ENCODE measurements at regions not wholly inside any gene's neighbourhood (a gene's known extent, or its start where the extent isn't known, plus 50 kb on each side); places are given as distances from the start of the nearest gene placed in this dataset.

DNA sequence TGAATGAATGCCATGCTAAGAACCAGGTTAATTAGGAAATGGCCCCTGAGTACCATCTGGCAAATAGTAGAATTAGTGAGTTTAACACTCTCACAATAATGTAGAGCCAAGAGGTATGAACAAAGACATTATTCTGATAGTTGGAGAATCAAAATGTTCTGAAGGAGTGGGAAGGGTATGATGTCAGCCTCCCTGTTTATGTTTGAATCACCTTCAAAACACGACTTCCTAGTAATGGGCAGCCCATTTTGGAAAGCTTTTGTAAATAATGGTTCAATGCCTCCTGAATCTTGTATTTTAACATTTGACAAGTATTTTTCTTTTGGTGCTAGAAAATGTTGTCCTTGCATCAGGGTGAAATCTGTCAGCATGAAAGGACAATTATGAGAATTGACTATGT, 108.3 kb downstream of the DSEL start:
- TF ChIP-seq POLR2A (IDR thresholded peaks at IDR 0.05): no peak
- TF ChIP-seq, protein P1, sequence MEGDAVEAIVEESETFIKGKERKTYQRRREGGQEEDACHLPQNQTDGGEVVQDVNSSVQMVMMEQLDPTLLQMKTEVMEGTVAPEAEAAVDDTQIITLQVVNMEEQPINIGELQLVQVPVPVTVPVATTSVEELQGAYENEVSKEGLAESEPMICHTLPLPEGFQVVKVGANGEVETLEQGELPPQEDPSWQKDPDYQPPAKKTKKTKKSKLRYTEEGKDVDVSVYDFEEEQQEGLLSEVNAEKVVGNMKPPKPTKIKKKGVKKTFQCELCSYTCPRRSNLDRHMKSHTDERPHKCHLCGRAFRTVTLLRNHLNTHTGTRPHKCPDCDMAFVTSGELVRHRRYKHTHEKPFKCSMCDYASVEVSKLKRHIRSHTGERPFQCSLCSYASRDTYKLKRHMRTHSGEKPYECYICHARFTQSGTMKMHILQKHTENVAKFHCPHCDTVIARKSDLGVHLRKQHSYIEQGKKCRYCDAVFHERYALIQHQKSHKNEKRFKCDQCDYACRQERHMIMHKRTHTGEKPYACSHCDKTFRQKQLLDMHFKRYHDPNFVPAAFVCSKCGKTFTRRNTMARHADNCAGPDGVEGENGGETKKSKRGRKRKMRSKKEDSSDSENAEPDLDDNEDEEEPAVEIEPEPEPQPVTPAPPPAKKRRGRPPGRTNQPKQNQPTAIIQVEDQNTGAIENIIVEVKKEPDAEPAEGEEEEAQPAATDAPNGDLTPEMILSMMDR (IDR thresholded peaks at IDR 0.05): no peak
- ATAC-seq: no peak
- WGBS, 2 donors: 23 to 26% methylated on average over 1 of the region's 1 CpG
- Histone ChIP-seq H3K4me3 (no peak overlapping the region), H3K9me3 (no peaks in the 10 kb centered on the region), H3K27ac (no peak overlapping the region), H3K27me3 (no peaks in the 10 kb centered on the region), H3K36me3 (replicated peaks in 1 of 2; ENCODE audit: insufficient read depth in 1 of 2, low read depth in 2 of 2) (no peaks in the 10 kb centered on the region), H3K4me1 (peaks cover 8% of the 10 kb centered on the region)
- DNase-seq: no peak
- intact Hi-C loops (cut with DNase I): no loop called here

DNA sequence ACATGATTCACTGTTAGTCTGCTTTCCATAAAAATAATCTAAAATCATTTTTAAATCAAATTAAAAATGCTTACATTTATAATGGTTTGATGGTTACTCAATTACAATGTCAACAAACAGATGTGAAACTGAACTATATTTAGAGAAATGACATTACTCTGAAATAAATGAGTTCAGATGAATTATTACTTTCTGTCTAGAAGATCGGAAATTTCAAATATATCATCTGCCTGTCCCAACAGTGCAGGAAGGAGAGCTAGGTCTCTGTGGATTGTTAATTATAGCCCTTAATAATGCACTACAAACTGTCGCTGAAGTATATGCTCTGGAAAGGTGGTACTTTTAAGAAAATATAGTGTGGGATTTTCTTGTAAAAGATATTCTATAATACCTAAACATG, 109.8 kb downstream of the DSEL start:
- Histone ChIP-seq H3K4me3 (no peak overlapping the region), H3K27me3 (no peaks in the 10 kb centered on the region), H3K36me3 (replicated peaks in 1 of 2; ENCODE audit: insufficient read depth in 1 of 2, low read depth in 2 of 2) (no peaks in the 10 kb centered on the region), H3K4me1 (peaks cover 8% of the 10 kb centered on the region), H3K9me3 (no peaks in the 10 kb centered on the region), H3K27ac (no peak overlapping the region)
- intact Hi-C loops (cut with DNase I): no loop called here
- ATAC-seq (no peak), DNase-seq (no peak)
- 49 to 56% methylated on average over 2 of the region's 2 CpGs for WGBS, 2 donors
- no peak for TF ChIP-seq POLR2A (IDR thresholded peaks at IDR 0.05)
- TF ChIP-seq, protein P1 (IDR thresholded peaks at IDR 0.05): no peak

DNA sequence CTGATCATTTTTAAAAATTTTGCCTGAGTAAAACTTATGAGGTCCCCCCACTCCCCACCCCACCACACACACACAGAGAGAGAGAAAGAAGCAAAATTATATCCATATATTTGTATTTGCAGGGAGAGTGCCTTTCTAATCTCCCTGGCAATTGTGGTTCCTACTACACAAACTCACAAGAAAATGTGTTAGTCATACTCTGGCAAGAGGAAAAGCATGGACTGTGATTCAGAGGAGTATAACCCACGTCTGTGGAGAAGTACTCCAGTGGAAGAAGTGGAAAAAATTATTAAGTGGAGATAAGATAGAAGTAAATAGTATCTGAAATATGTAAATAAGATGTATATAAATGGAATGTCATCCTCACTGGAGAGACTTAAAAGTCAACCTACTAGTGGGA, 114.0 kb downstream of the DSEL start:
- Histone ChIP-seq H3K4me1 (no peaks in the 10 kb centered on the region), H3K36me3 (replicated peaks in 1 of 2; ENCODE audit: insufficient read depth in 1 of 2, low read depth in 2 of 2) (no peaks in the 10 kb centered on the region), H3K27me3 (no peaks in the 10 kb centered on the region), H3K4me3 (no peak overlapping the region), H3K27ac (no peak overlapping the region), H3K9me3 (no peaks in the 10 kb centered on the region)
- ATAC-seq (no peak), DNase-seq (no peak)
- intact Hi-C loops (cut with DNase I): no loop called here
- WGBS, 2 donors: 19 to 23% methylated on average over 1 of the region's 1 CpG
- TF ChIP-seq, protein P1 (IDR thresholded peaks at IDR 0.05): no peak

DNA sequence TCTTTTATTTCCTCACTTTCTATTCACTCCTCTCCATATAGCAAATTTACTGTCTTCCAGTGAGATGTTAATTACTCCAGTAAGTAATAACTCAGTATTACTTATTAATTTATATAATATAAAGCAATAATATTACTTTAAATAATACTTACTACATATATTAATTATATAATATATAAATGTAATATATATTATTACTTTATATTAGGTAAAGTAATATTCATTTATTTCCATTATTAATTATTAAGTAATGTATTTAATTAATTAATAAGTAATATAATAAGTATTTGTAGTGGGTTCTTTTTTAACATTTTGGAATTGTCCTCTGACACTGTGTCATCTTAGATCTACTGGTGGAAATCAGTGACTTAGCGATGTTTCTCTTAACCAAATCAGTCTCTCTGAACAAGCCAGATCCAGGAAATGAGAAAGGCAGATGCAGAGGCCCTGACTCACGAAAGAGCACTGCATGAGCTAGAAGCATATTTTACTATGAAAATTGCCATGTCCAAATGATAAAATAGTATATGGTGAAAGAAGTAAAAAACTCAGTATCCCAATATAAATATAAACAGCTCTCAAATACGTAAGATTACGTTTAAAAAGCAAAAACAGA, 115.9 kb downstream of the DSEL start:
- DNase-seq: no peak
- H3K36me3 ChIP-seq (replicated peaks in 1 of 2; ENCODE audit: insufficient read depth in 1 of 2, low read depth in 2 of 2): no peaks in the 10 kb centered on the region
- intact Hi-C loops (cut with DNase I): no loop called here
- no peaks in the 10 kb centered on the region for H3K9me3 ChIP-seq
- no peak for ATAC-seq
- no peaks in the 10 kb centered on the region for H3K27me3 ChIP-seq
- H3K4me3 ChIP-seq: no peak overlapping the region
- TF ChIP-seq, protein P1 (IDR thresholded peaks at IDR 0.05): no peak
- no peak for TF ChIP-seq POLR2A (IDR thresholded peaks at IDR 0.05)
- WGBS, 2 donors: 64 to 67% methylated on average over 4 of the region's 4 CpGs
- no peak overlapping the region for H3K27ac ChIP-seq
- H3K4me1 ChIP-seq: no peaks in the 10 kb centered on the region

DNA sequence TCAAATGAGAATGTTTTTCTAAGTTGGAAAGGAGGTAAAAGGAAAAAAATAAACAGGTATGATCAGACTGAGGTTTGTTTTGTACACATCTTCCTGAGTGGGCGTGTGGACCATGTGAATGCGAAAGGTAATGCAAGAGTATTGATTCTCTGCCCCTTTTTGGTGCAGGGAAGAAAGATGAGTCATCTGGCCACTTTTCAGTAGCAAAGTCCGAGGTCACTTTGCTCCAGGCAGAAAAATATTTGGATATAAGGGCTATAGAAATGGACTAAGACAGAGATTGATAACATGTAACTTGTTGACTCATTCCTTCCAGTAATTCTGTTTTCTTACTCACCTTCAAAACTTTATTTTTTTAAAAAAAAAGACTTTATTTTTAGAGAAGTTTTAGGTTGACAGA, 130.5 kb downstream of the DSEL start:
- intact Hi-C loops (cut with DNase I): no loop called here

More for the DNA sequence above, 130.5 kb downstream of the DSEL start:
- no peaks in the 10 kb centered on the region for H3K9me3 ChIP-seq
- no peak overlapping the region for H3K27ac ChIP-seq
- 8 to 15% methylated on average over 3 of the region's 3 CpGs for WGBS, 2 donors
- TF ChIP-seq, protein P1 (IDR thresholded peaks at IDR 0.05): no peak
- TF ChIP-seq POLR2A (IDR thresholded peaks at IDR 0.05): no peak
- H3K36me3 ChIP-seq (replicated peaks in 1 of 2; ENCODE audit: insufficient read depth in 1 of 2, low read depth in 2 of 2): no peaks in the 10 kb centered on the region
- H3K4me1 ChIP-seq: no peaks in the 10 kb centered on the region
- no peak overlapping the region for H3K4me3 ChIP-seq
- no peaks in the 10 kb centered on the region for H3K27me3 ChIP-seq
- no peak for ATAC-seq
- no peak for DNase-seq
